Liver (tissue), 8 donors: ENCODE measurements at regions not wholly inside any gene's neighbourhood (a gene's known extent, or its start where the extent isn't known, plus 50 kb on each side); places are given as distances from the start of the nearest gene placed in this dataset.

ENCODE experiments used
- DNase-seq: peaks from one replicate; pipeline ENCODE4 v3.0.0-alpha.2; 2017; ENCODE audit warnings: low spot score
- H3K27ac ChIP-seq, 2 donors: one replicate each; pipeline ENCODE4 v1.7.0; 2013; ENCODE audit warnings: inconsistent platforms in 2 of 2, low read length in 2 of 2, control low read depth in 1 of 2, low read depth in 1 of 2, mild to moderate bottlenecking in 1 of 2
- H3K27me3 ChIP-seq, 4 donors: one replicate each; pipeline versions ENCODE4 v1.6.1 to v1.7.0; 2013; ENCODE audit warnings: low read length in 3 of 4, inconsistent platforms in 1 of 4, mild to moderate bottlenecking in 1 of 4, moderate library complexity in 1 of 4; ENCODE audit not compliant: control insufficient read depth in 4 of 4, insufficient read depth in 4 of 4
- H3K36me3 ChIP-seq, 4 donors: one replicate each; pipeline versions ENCODE4 v1.6.1 to v1.7.0; 2013; ENCODE audit warnings: low read length in 3 of 4, mild to moderate bottlenecking in 3 of 4, low read depth in 1 of 4, moderate library complexity in 1 of 4; ENCODE audit not compliant: control insufficient read depth in 4 of 4, insufficient read depth in 3 of 4
- H3K4me1 ChIP-seq, 4 donors: one replicate each; pipeline versions ENCODE4 v1.6.1 to v1.7.0; 2013; ENCODE audit warnings: low read length in 3 of 4, mild to moderate bottlenecking in 3 of 4, moderate library complexity in 1 of 4; ENCODE audit not compliant: control insufficient read depth in 4 of 4, insufficient read depth in 4 of 4
- H3K4me3 ChIP-seq, 3 donors: one replicate each; pipeline versions ENCODE4 v1.6.1 to v1.7.0; 2013; ENCODE audit warnings: low read length in 3 of 3, control low read depth in 1 of 3, low read depth in 1 of 3, mild to moderate bottlenecking in 1 of 3
- H3K9ac ChIP-seq, 2 donors: one replicate each; pipeline ENCODE4 v1.7.0; 2013; ENCODE audit warnings: low read length in 2 of 2, mild to moderate bottlenecking in 2 of 2, moderate library complexity in 2 of 2, control low read depth in 1 of 2, low read depth in 1 of 2
- H3K9me3 ChIP-seq, 4 donors: one replicate each; pipeline versions ENCODE4 v1.6.1 to v1.7.0; 2013; ENCODE audit warnings: low read length in 3 of 4; ENCODE audit not compliant: control insufficient read depth in 4 of 4
- EGR1 ChIP-seq, 2 donors: IDR thresholded peaks; 2 replicates each; pipeline ENCODE4 v1.6.1; 2016 to 2018; ENCODE audit warnings: antibody characterized with exemption in 2 of 2, low read depth in 2 of 2
- FOXA1 ChIP-seq: IDR thresholded peaks from 2 replicates; pipeline ENCODE4 v1.6.1; 2016; ENCODE audit warnings: antibody characterized with exemption
- FOXA2 ChIP-seq: IDR thresholded peaks from 2 replicates; pipeline ENCODE4 v1.6.1; 2016; ENCODE audit warnings: antibody characterized with exemption
- GABPA ChIP-seq, 2 donors: IDR thresholded peaks in 1 of 2; conservative IDR thresholded peaks in 1 of 2; 2 replicates each; pipeline ENCODE4 v1.6.1; 2016; ENCODE audit warnings: antibody characterized with exemption in 2 of 2, mild to moderate bottlenecking in 1 of 2, moderate library complexity in 1 of 2
- HNF4A ChIP-seq, 2 donors: conservative IDR thresholded peaks; 2 replicates each; pipeline ENCODE4 v1.6.1; 2016; ENCODE audit warnings: antibody characterized with exemption in 2 of 2, mild to moderate bottlenecking in 2 of 2
- HNF4G ChIP-seq: IDR thresholded peaks from 2 replicates; pipeline ENCODE4 v1.6.1; 2016; ENCODE audit warnings: antibody characterized with exemption
- JUND ChIP-seq, 2 donors: IDR thresholded peaks; 2 replicates each; pipeline ENCODE4 v1.6.1; 2016; ENCODE audit warnings: antibody characterized with exemption in 2 of 2
- NR2F2 ChIP-seq: IDR thresholded peaks from 2 replicates; pipeline ENCODE4 v1.6.1; 2016; ENCODE audit warnings: antibody characterized with exemption
- RAD21 ChIP-seq, 2 donors: IDR thresholded peaks; 2 replicates each; pipeline ENCODE4 v1.6.1; 2016; ENCODE audit warnings: antibody characterized with exemption in 2 of 2, mild to moderate bottlenecking in 2 of 2
- RXRA ChIP-seq, 2 donors: IDR thresholded peaks; 2 replicates each; pipeline ENCODE4 v1.6.1; 2017 to 2018; ENCODE audit warnings: antibody characterized with exemption in 2 of 2, mild to moderate bottlenecking in 1 of 2
- SP1 ChIP-seq: IDR thresholded peaks from 2 replicates; pipeline ENCODE4 v1.6.1; 2018; ENCODE audit warnings: antibody characterized with exemption, mild to moderate bottlenecking
- TAF1 ChIP-seq: conservative IDR thresholded peaks from 2 replicates; pipeline ENCODE4 v1.6.1; 2016; ENCODE audit warnings: antibody characterized with exemption, mild to moderate bottlenecking
- YY1 ChIP-seq: IDR thresholded peaks from 2 replicates; pipeline ENCODE4 v1.6.1; 2016; ENCODE audit warnings: antibody characterized with exemption, mild to moderate bottlenecking
- WGBS: extraction: QIAGEN DNeasy Blood & Tissue Kit; methylation state at CpG from one replicate; pipeline ENCODE4 v1.1.7; 2013; 5-methylcytosine and 5-hydroxymethylcytosine counted together
- TF ChIP-seq, protein P1 (sequence below): IDR thresholded peaks from 2 replicates; pipeline ENCODE4 v1.6.1; 2016; ENCODE audit warnings: antibody characterized with exemption, mild to moderate bottlenecking
- TF ChIP-seq, protein P2 (sequence below): IDR thresholded peaks from 2 replicates; pipeline ENCODE4 v1.6.1; 2016; ENCODE audit warnings: antibody characterized with exemption
- TF ChIP-seq, protein P3 (sequence below): IDR thresholded peaks from 2 replicates; pipeline ENCODE4 v1.6.1; 2016; ENCODE audit warnings: antibody characterized with exemption
- TF ChIP-seq, protein P4 (sequence below): fragments of 150-350 bp; IDR thresholded peaks from 2 replicates; pipeline ENCODE4 v1.5.1; 2017; ENCODE audit warnings: improper control_type of control experiment, low read depth, low read length; ENCODE audit not compliant: missing input control
- TF ChIP-seq, protein P5 (sequence below): IDR thresholded peaks from 2 replicates; pipeline ENCODE4 v1.6.1; 2016; ENCODE audit warnings: antibody characterized with exemption
- donor health status: healthy.
- donor health status: healthy.
- donor health status: healthy.
- donor health status: healthy.
- donor health status: healthy.

DNA sequence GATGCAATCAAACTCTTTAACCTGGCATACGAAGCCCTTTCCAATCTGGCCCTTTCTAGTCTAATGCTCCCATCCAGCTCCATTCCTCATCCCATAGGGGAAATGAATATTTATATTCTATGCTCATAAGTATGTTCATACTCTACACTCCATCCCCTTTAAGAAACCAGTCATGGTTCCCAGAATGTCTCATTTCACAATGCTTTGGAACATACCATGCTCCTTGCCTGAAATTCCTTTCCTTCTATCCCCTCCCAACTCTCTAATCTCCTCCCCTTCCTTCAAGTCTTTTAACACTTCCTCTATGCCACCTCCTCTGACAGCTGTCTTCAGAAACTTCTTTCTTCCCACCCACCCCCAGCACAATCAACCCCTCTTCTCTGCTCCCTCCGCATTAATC, 207.0 kb upstream of the CAND1 start (continued):
- TF ChIP-seq, protein P1, sequence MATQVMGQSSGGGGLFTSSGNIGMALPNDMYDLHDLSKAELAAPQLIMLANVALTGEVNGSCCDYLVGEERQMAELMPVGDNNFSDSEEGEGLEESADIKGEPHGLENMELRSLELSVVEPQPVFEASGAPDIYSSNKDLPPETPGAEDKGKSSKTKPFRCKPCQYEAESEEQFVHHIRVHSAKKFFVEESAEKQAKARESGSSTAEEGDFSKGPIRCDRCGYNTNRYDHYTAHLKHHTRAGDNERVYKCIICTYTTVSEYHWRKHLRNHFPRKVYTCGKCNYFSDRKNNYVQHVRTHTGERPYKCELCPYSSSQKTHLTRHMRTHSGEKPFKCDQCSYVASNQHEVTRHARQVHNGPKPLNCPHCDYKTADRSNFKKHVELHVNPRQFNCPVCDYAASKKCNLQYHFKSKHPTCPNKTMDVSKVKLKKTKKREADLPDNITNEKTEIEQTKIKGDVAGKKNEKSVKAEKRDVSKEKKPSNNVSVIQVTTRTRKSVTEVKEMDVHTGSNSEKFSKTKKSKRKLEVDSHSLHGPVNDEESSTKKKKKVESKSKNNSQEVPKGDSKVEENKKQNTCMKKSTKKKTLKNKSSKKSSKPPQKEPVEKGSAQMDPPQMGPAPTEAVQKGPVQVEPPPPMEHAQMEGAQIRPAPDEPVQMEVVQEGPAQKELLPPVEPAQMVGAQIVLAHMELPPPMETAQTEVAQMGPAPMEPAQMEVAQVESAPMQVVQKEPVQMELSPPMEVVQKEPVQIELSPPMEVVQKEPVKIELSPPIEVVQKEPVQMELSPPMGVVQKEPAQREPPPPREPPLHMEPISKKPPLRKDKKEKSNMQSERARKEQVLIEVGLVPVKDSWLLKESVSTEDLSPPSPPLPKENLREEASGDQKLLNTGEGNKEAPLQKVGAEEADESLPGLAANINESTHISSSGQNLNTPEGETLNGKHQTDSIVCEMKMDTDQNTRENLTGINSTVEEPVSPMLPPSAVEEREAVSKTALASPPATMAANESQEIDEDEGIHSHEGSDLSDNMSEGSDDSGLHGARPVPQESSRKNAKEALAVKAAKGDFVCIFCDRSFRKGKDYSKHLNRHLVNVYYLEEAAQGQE = no peak
- no peak for TF ChIP-seq FOXA1

DNA sequence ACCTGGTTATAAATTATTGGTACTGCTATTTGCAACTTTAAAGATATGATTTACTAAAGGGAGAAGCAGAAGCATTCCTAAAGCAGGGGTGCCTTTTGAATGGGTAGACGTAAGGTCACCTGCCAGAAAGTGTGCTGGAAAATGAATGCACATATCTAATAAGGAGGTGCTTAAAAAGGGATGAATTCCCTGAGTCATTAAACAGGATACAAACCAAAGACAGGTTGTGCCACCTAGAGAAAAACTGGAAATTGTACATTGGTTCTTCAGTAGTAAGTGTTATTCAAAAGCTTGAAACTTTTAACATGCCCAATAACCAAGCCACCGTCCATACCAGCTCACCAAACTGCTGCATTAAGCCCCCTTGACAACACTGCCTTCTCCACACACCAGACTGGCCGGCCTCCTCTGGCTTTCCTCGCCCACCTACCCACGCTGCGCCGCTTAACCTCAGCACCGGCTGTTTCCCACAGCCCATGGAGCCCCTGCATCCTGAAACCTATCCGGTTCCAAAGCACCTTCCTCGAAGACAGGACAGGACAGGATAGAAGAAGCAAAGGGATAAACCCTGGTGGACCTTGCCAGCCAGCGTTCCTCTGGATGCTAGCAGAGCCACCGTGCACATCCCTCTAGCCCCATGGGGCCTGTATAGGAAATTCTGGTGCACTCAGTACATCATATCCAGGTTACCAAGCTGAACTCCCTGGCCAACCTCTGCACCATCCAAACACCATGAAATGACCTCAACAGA, 201.5 kb upstream of the CAND1 start:
- no peak overlapping the region for H3K9ac ChIP-seq
- H3K4me3 ChIP-seq = no peak overlapping the region
- peaks cover 2 to 13% (median 7%) of the 10 kb centered on the region in 4 donors for H3K4me1 ChIP-seq
- WGBS = 32% methylated on average over 12 of the region's 12 CpGs
- no peaks in the 10 kb centered on the region for H3K36me3 ChIP-seq
- H3K27ac ChIP-seq = no peak overlapping the region
- no peaks in the 10 kb centered on the region for H3K9me3 ChIP-seq
- peaks cover 0 to 27% (median 1%) of the 10 kb centered on the region in 4 donors for H3K27me3 ChIP-seq
- no peak for DNase-seq
- TF ChIP-seq HNF4A (conservative IDR thresholded peaks at IDR 0.05) (no peak), FOXA1 (no peak), RXRA (IDR thresholded peaks at IDR 0.05) (no peak), NR2F2 (no peak), JUND (IDR thresholded peaks at IDR 0.05) (no peak), GABPA (IDR thresholded peaks at IDR 0.05 in 1 of 2, conservative IDR thresholded peaks at IDR 0.05 in 1 of 2) (no peak), FOXA2 (no peak), TAF1 (no peak), EGR1 (IDR thresholded peaks at IDR 0.05; ENCODE audit: low read depth in 2 of 2) (no peak), HNF4G (no peak), SP1 (no peak), RAD21 (IDR thresholded peaks at IDR 0.05) (no peak), YY1 (no peak)
- TF ChIP-seq, protein P2, sequence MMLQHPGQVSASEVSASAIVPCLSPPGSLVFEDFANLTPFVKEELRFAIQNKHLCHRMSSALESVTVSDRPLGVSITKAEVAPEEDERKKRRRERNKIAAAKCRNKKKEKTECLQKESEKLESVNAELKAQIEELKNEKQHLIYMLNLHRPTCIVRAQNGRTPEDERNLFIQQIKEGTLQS = no peak
- TF ChIP-seq, protein P1 = no peak
- TF ChIP-seq, protein P3, sequence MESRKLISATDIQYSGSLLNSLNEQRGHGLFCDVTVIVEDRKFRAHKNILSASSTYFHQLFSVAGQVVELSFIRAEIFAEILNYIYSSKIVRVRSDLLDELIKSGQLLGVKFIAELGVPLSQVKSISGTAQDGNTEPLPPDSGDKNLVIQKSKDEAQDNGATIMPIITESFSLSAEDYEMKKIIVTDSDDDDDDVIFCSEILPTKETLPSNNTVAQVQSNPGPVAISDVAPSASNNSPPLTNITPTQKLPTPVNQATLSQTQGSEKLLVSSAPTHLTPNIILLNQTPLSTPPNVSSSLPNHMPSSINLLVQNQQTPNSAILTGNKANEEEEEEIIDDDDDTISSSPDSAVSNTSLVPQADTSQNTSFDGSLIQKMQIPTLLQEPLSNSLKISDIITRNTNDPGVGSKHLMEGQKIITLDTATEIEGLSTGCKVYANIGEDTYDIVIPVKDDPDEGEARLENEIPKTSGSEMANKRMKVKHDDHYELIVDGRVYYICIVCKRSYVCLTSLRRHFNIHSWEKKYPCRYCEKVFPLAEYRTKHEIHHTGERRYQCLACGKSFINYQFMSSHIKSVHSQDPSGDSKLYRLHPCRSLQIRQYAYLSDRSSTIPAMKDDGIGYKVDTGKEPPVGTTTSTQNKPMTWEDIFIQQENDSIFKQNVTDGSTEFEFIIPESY = no peak
- TF ChIP-seq, protein P4, sequence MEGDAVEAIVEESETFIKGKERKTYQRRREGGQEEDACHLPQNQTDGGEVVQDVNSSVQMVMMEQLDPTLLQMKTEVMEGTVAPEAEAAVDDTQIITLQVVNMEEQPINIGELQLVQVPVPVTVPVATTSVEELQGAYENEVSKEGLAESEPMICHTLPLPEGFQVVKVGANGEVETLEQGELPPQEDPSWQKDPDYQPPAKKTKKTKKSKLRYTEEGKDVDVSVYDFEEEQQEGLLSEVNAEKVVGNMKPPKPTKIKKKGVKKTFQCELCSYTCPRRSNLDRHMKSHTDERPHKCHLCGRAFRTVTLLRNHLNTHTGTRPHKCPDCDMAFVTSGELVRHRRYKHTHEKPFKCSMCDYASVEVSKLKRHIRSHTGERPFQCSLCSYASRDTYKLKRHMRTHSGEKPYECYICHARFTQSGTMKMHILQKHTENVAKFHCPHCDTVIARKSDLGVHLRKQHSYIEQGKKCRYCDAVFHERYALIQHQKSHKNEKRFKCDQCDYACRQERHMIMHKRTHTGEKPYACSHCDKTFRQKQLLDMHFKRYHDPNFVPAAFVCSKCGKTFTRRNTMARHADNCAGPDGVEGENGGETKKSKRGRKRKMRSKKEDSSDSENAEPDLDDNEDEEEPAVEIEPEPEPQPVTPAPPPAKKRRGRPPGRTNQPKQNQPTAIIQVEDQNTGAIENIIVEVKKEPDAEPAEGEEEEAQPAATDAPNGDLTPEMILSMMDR = no peak
- TF ChIP-seq, protein P5, sequence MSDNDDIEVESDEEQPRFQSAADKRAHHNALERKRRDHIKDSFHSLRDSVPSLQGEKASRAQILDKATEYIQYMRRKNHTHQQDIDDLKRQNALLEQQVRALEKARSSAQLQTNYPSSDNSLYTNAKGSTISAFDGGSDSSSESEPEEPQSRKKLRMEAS = no peak
